ENCODE measurements at regions not wholly inside any gene's neighbourhood (a gene's known extent, or its start where the extent isn't known, plus 50 kb on each side); places are given as distances from the start of the nearest gene placed in this dataset.

- Mint-ChIP-seq H3K27me3 (ENCODE audit: low read depth in 3 of 3) (peaks cover 0 to 2% (median 0%) of the 10 kb centered on the region in 3 donors), H3K9me3 (peaks cover 0 to 9% (median 4%) of the 10 kb centered on the region in 7 donors), H3K4me3 (no peak overlapping the region), H3K4me1 (no peaks in the 10 kb centered on the region), H3K36me3 (no peaks in the 10 kb centered on the region), H3K27ac (no peak overlapping the region)
- Histone ChIP-seq H3K4me3 (replicated peaks in 1 of 3; ENCODE audit: low read depth in 2 of 3, low read length in 3 of 3) (no peak overlapping the region), H3K27me3 (ENCODE audit: control insufficient read depth in 2 of 2, insufficient read depth in 2 of 2, low read length in 2 of 2) (no peaks in the 10 kb centered on the region), H3K27ac (ENCODE audit: low read depth in 1 of 2, low read length in 2 of 2) (no peak overlapping the region), H3K79me2 (ENCODE audit: insufficient read depth, low read length) (no peaks in the 10 kb centered on the region), H4K20me1 (ENCODE audit: insufficient read depth, low read length) (no peaks in the 10 kb centered on the region), H3K9ac (ENCODE audit: insufficient read depth, low read length, poor library complexity, severe bottlenecking) (no peak overlapping the region), H3K36me3 (replicated peaks in 1 of 2; ENCODE audit: control insufficient read depth in 1 of 2, insufficient read depth in 2 of 2, low read length in 2 of 2) (no peaks in the 10 kb centered on the region), H3K4me1 (ENCODE audit: control insufficient read depth in 1 of 2, insufficient read depth in 2 of 2, low read length in 2 of 2) (no peaks in the 10 kb centered on the region), H3K4me2 (replicated peaks; ENCODE audit: extremely low read depth, low read length, poor library complexity, severe bottlenecking) (no peak overlapping the region), H3K9me3 (replicated peaks in 1 of 2; ENCODE audit: control insufficient read depth in 1 of 2, insufficient read depth in 1 of 2, low read length in 2 of 2) (peaks cover 0 to 3% of the 10 kb centered on the region in 2 donors), H2AFZ (ENCODE audit: insufficient read depth, low read depth, low read length, poor library complexity, severe bottlenecking) (no peak overlapping the region)
- TF ChIP-seq CTCF (IDR thresholded peaks at IDR 0.05), result no peak
- WGBS (ENCODE audit: insufficient coverage), result no CpG with 5 or more reads among the region's 3 CpGs
- no peak for DNase-seq
- intact Hi-C loops (cut with micrococcal nuclease), result no loop called here
Observed at GRCh38 chr4:19657856-19658255, 593.8 kb upstream of the SLIT2 start.

- peaks cover 0 to 3% (median 0%) of the 10 kb centered on the region in 3 donors for H3K27me3 Mint-ChIP-seq (ENCODE audit: low read depth in 3 of 3)
- Histone ChIP-seq H3K9ac (ENCODE audit: insufficient read depth, low read length, poor library complexity, severe bottlenecking) (no peak overlapping the region), H3K36me3 (replicated peaks in 1 of 2; ENCODE audit: control insufficient read depth in 1 of 2, insufficient read depth in 2 of 2, low read length in 2 of 2) (no peaks in the 10 kb centered on the region), H4K20me1 (ENCODE audit: insufficient read depth, low read length) (no peaks in the 10 kb centered on the region), H3K9me3 (replicated peaks in 1 of 2; ENCODE audit: control insufficient read depth in 1 of 2, insufficient read depth in 1 of 2, low read length in 2 of 2) (peaks cover 0 to 3% of the 10 kb centered on the region in 2 donors), H3K27me3 (ENCODE audit: control insufficient read depth in 2 of 2, insufficient read depth in 2 of 2, low read length in 2 of 2) (no peaks in the 10 kb centered on the region), H3K27ac (ENCODE audit: low read depth in 1 of 2, low read length in 2 of 2) (no peak overlapping the region), H3K79me2 (ENCODE audit: insufficient read depth, low read length) (no peaks in the 10 kb centered on the region), H3K4me2 (replicated peaks; ENCODE audit: extremely low read depth, low read length, poor library complexity, severe bottlenecking) (no peak overlapping the region), H2AFZ (ENCODE audit: insufficient read depth, low read depth, low read length, poor library complexity, severe bottlenecking) (no peak overlapping the region), H3K4me1 (ENCODE audit: control insufficient read depth in 1 of 2, insufficient read depth in 2 of 2, low read length in 2 of 2) (no peaks in the 10 kb centered on the region), H3K4me3 (replicated peaks in 1 of 3; ENCODE audit: low read depth in 2 of 3, low read length in 3 of 3) (no peak overlapping the region)
- WGBS (ENCODE audit: insufficient coverage), result 84% methylated on average over 5 of the region's 5 CpGs
- H3K4me3 Mint-ChIP-seq, result no peak overlapping the region
- no peaks in the 10 kb centered on the region for H3K4me1 Mint-ChIP-seq
- no peak for TF ChIP-seq CTCF (IDR thresholded peaks at IDR 0.05)
- peaks cover 0 to 9% (median 4%) of the 10 kb centered on the region in 7 donors for H3K9me3 Mint-ChIP-seq
- intact Hi-C loops (cut with micrococcal nuclease), result no loop called here
- no peak for DNase-seq
- H3K36me3 Mint-ChIP-seq, result no peaks in the 10 kb centered on the region
- no peak overlapping the region for H3K27ac Mint-ChIP-seq
Observed at GRCh38 chr4:19655666-19656065, 596.0 kb upstream of the SLIT2 start.
